CD4-positive, alpha-beta T cell (primary cell): ENCODE measurements at regions not wholly inside any gene's neighbourhood (a gene's known extent, or its start where the extent isn't known, plus 50 kb on each side); places are given as distances from the start of the nearest gene placed in this dataset.

Experiments
- ATAC-seq: fragments of 200-7000 bp; cut with Tn5 transposase; one replicate; pipeline ENCODE4 v1.10.0; 2022; ENCODE audit warnings: mild to moderate bottlenecking; ENCODE audit not compliant: poor library complexity
- CTCF ChIA-PET: fragments of 350-600 bp; sonication (Branson Sonifier 250); formaldehyde crosslinking; loops from one replicate; lab custom pipeline; 2021; ENCODE audit warnings: antibody characterized with exemption, inconsistent platforms; lab: Charles Lee
- POLR2A ChIA-PET: fragments of 350-600 bp; sonication (Branson Sonifier 250); formaldehyde crosslinking; loops from one replicate; lab custom pipeline; 2021; ENCODE audit warnings: antibody characterized with exemption, inconsistent platforms; lab: Charles Lee
- DNase-seq, 14 experiments: peaks; one replicate each; pipeline ENCODE4 v3.0.0-alpha.2; 2013 to 2020; ENCODE audit warnings: mixed read lengths in 2 of 14
- H3K27ac ChIP-seq, 2 donors: one replicate each; pipeline versions ENCODE4 v1.5.1 to v1.7.0; 2013; ENCODE audit warnings: low read length in 2 of 2, low read depth in 1 of 2, mild to moderate bottlenecking in 1 of 2
- H3K27me3 ChIP-seq, 2 experiments: 1 replicate in 1 of 2; 2 replicates in 1 of 2; pipeline versions ENCODE4 v1.6.1 to v1.7.0; 2013; ENCODE audit warnings: low read length in 2 of 2, control low read depth in 1 of 2, mild to moderate bottlenecking in 1 of 2, moderate library complexity in 1 of 2; ENCODE audit not compliant: insufficient read depth in 2 of 2, control insufficient read depth in 1 of 2
- H3K36me3 ChIP-seq: one replicate; pipeline ENCODE4 v1.6.1; 2013; ENCODE audit warnings: low read length, control low read depth; ENCODE audit not compliant: insufficient read depth
- H3K4me1 ChIP-seq: one replicate; pipeline ENCODE4 v1.6.1; 2013; ENCODE audit warnings: low read length, control low read depth; ENCODE audit not compliant: insufficient read depth
- H3K4me3 ChIP-seq: one replicate; pipeline ENCODE4 v1.5.1; 2013; ENCODE audit warnings: mild to moderate bottlenecking, low read length, moderate library complexity
- H3K9me3 ChIP-seq, 2 experiments: 1 replicate in 1 of 2; 2 replicates in 1 of 2; pipeline versions ENCODE4 v1.6.1 to v1.7.0; 2013; ENCODE audit warnings: low read length in 2 of 2, mild to moderate bottlenecking in 2 of 2, control low read depth in 1 of 2, moderate library complexity in 1 of 2; ENCODE audit not compliant: control insufficient read depth in 1 of 2, insufficient read depth in 1 of 2
- H3K27ac Mint-ChIP-seq: one replicate; pipeline ENCODE4 v1.8.0; 2020; ENCODE audit warnings: mixed read lengths
- H3K27me3 Mint-ChIP-seq: one replicate; pipeline ENCODE4 v1.8.0; 2021; ENCODE audit warnings: mixed read lengths
- H3K36me3 Mint-ChIP-seq: one replicate; pipeline ENCODE4 v1.8.0; 2021; ENCODE audit warnings: low read depth, mixed read lengths
- H3K4me1 Mint-ChIP-seq: one replicate; pipeline ENCODE4 v1.8.0; 2021; ENCODE audit warnings: low read depth, mixed read lengths
- H3K4me3 Mint-ChIP-seq: one replicate; pipeline ENCODE4 v1.8.0; 2020; ENCODE audit warnings: mild to moderate bottlenecking, mixed read lengths
- H3K9me3 Mint-ChIP-seq: one replicate; pipeline ENCODE4 v1.8.0; 2020; ENCODE audit warnings: mixed read lengths
- intact Hi-C, 2 experiments: fragments of 100-400 bp; cut with DNase I in 1 of 2; cut with micrococcal nuclease in 1 of 2; formaldehyde crosslinking; loops; one replicate each; pipeline versions ENCODE4 v1.15.1 to v1.9.0; 2023 to 2025; cut with DNase I, micrococcal nuclease
- TF ChIP-seq, protein P1 (sequence below): fragments of 200-600 bp; IDR thresholded peaks from one replicate; pipeline ENCODE4 v1.8.0; 2022; ENCODE audit warnings: antibody characterized with exemption, mild to moderate bottlenecking

- Mint-ChIP-seq H3K27me3 (no peaks in the 10 kb centered on the region), H3K36me3 (no peaks in the 10 kb centered on the region), H3K27ac (no peak overlapping the region), H3K4me3 (no peak overlapping the region), H3K9me3 (peaks cover 4% of the 10 kb centered on the region), H3K4me1 (no peaks in the 10 kb centered on the region)
- no peaks in the 10 kb centered on the region for H3K27me3 ChIP-seq
- CTCF ChIA-PET = no interaction called here
- TF ChIP-seq, protein P1, sequence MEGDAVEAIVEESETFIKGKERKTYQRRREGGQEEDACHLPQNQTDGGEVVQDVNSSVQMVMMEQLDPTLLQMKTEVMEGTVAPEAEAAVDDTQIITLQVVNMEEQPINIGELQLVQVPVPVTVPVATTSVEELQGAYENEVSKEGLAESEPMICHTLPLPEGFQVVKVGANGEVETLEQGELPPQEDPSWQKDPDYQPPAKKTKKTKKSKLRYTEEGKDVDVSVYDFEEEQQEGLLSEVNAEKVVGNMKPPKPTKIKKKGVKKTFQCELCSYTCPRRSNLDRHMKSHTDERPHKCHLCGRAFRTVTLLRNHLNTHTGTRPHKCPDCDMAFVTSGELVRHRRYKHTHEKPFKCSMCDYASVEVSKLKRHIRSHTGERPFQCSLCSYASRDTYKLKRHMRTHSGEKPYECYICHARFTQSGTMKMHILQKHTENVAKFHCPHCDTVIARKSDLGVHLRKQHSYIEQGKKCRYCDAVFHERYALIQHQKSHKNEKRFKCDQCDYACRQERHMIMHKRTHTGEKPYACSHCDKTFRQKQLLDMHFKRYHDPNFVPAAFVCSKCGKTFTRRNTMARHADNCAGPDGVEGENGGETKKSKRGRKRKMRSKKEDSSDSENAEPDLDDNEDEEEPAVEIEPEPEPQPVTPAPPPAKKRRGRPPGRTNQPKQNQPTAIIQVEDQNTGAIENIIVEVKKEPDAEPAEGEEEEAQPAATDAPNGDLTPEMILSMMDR = no peak
- H3K4me1 ChIP-seq = no peaks in the 10 kb centered on the region
- H3K36me3 ChIP-seq = no peaks in the 10 kb centered on the region
- no peak overlapping the region for H3K4me3 ChIP-seq
- intact Hi-C loops = no loop called here
- POLR2A ChIA-PET = no interaction called here
- DNase-seq = no peak
- no peak overlapping the region for H3K27ac ChIP-seq
- peaks cover 3 to 8% of the 10 kb centered on the region in 2 experiments for H3K9me3 ChIP-seq
- ATAC-seq = no peak
These were observed 175.9 kb upstream of the ETAA1 start for GRCh38 chr2:67221266-67221665.

GRCh38 chr2:67225287-67225973 lies 171.7 kb upstream of the ETAA1 start:
- no peaks in the 10 kb centered on the region for H3K36me3 Mint-ChIP-seq
- H3K4me3 Mint-ChIP-seq = no peak overlapping the region
- H3K4me1 Mint-ChIP-seq = no peaks in the 10 kb centered on the region
- Histone ChIP-seq H3K4me1 (no peaks in the 10 kb centered on the region), H3K4me3 (no peak overlapping the region), H3K27ac (no peak overlapping the region), H3K9me3 (no peaks in the 10 kb centered on the region), H3K36me3 (no peaks in the 10 kb centered on the region), H3K27me3 (no peaks in the 10 kb centered on the region)
- CTCF ChIA-PET = no interaction called here
- no peak overlapping the region for H3K27ac Mint-ChIP-seq
- TF ChIP-seq, protein P1 = no peak
- ATAC-seq = no peak
- DNase-seq = no peak
- no peaks in the 10 kb centered on the region for H3K27me3 Mint-ChIP-seq
- intact Hi-C loops = no loop called here
- H3K9me3 Mint-ChIP-seq = no peaks in the 10 kb centered on the region
- POLR2A ChIA-PET = no interaction called here

DNA sequence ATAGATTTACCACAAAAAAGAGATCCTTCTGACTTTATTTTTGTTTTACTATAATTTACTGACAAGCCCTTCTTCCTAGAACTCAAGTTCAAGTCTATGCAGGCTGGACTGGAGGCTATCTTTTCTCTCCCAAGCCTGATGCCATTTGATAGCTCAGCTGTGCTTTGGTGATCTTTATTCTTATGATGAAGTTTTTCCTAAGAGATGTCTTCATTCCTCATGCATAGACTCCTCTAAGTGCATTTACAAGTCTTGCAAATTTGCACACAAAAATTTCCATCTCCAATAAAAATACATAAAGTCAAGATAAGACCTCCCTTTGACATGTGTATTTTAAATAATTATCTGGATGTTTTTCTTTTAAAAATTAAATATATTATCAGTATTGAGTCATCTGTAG lies 167.4 kb upstream of the ETAA1 start:
- DNase-seq = no peak
- Mint-ChIP-seq H3K27ac (no peak overlapping the region), H3K9me3 (no peaks in the 10 kb centered on the region), H3K36me3 (no peaks in the 10 kb centered on the region), H3K4me1 (no peaks in the 10 kb centered on the region), H3K4me3 (no peak overlapping the region), H3K27me3 (no peaks in the 10 kb centered on the region)
- H3K36me3 ChIP-seq = no peaks in the 10 kb centered on the region
- H3K27me3 ChIP-seq = no peaks in the 10 kb centered on the region
- CTCF ChIA-PET = no interaction called here
- H3K4me1 ChIP-seq = no peaks in the 10 kb centered on the region
- no peaks in the 10 kb centered on the region for H3K9me3 ChIP-seq
- TF ChIP-seq, protein P1 = no peak
- intact Hi-C loops = no loop called here
- no peak for ATAC-seq
- H3K4me3 ChIP-seq = no peak overlapping the region
- H3K27ac ChIP-seq = no peak overlapping the region
- POLR2A ChIA-PET = no interaction called here
